ENCODE measurements at regions not wholly inside any gene's neighbourhood (a gene's known extent, or its start where the extent isn't known, plus 50 kb on each side); places are given as distances from the start of the nearest gene placed in this dataset.

DNA sequence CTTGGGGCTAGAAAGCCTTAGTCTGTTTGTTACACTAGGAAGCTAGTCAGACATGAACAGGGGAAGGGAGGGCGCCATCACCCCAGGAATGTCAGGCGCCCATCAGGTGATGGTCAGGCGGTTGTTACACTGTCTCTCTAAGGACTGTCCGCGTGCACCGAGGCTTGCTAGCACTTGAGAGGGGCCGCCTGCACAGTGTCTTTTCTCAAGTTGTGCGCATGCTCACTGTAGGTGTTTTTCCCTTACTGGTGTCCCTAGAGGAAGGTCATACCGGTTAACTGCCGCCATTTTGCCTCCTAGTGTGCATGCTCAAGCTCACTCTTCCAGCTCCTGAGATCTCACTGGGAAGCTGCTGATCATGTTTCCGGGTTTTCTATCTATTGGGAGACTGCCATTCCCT lies 855.0 kb upstream of the TMEM132C start:
- TF ChIP-seq POLR2A (IDR thresholded peaks at IDR 0.05) (no peak), POLR2AphosphoS5 (IDR thresholded peaks at IDR 0.05) (no peak)
- TF ChIP-seq, protein P1, sequence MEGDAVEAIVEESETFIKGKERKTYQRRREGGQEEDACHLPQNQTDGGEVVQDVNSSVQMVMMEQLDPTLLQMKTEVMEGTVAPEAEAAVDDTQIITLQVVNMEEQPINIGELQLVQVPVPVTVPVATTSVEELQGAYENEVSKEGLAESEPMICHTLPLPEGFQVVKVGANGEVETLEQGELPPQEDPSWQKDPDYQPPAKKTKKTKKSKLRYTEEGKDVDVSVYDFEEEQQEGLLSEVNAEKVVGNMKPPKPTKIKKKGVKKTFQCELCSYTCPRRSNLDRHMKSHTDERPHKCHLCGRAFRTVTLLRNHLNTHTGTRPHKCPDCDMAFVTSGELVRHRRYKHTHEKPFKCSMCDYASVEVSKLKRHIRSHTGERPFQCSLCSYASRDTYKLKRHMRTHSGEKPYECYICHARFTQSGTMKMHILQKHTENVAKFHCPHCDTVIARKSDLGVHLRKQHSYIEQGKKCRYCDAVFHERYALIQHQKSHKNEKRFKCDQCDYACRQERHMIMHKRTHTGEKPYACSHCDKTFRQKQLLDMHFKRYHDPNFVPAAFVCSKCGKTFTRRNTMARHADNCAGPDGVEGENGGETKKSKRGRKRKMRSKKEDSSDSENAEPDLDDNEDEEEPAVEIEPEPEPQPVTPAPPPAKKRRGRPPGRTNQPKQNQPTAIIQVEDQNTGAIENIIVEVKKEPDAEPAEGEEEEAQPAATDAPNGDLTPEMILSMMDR (IDR thresholded peaks at IDR 0.05 in 8 of 11, conservative IDR thresholded peaks at IDR 0.05 in 3 of 11), result no peak
